ENCODE measurements at regions not wholly inside any gene's neighbourhood (a gene's known extent, or its start where the extent isn't known, plus 50 kb on each side); places are given as distances from the start of the nearest gene placed in this dataset.

- no TSS peak for BruUV-seq (replicated peaks)
- no peaks in the 10 kb centered on the region for H3K9me3 Mint-ChIP-seq (ENCODE audit: low read depth, unreplicated experiment)
- DNase-seq = no peak
- intact Hi-C loops (cut with micrococcal nuclease; ENCODE audit: unreplicated experiment) = no loop called here
- no peaks in the 10 kb centered on the region for H3K4me1 Mint-ChIP-seq (ENCODE audit: low read depth, unreplicated experiment)
- no peak overlapping the region for H3K27ac Mint-ChIP-seq (ENCODE audit: unreplicated experiment)
- H3K27me3 Mint-ChIP-seq (ENCODE audit: unreplicated experiment) = no peaks in the 10 kb centered on the region
- no peak for TF ChIP-seq CTCF (IDR thresholded peaks at IDR 0.05; ENCODE audit: unreplicated experiment)
- no peak overlapping the region for H3K4me3 Mint-ChIP-seq (ENCODE audit: low read depth, unreplicated experiment)
- no peaks in the 10 kb centered on the region for H3K36me3 Mint-ChIP-seq (ENCODE audit: insufficient read depth, unreplicated experiment)
- CTCF ChIA-PET = no interaction called here
Observed at GRCh38 chr13:70469077-70469476, 360.8 kb upstream of the KLHL1 start.

- no peak overlapping the region for H3K27ac Mint-ChIP-seq (ENCODE audit: unreplicated experiment)
- DNase-seq = no peak
- peaks cover 2% of the 10 kb centered on the region for H3K9me3 Mint-ChIP-seq (ENCODE audit: low read depth, unreplicated experiment)
- H3K36me3 Mint-ChIP-seq (ENCODE audit: insufficient read depth, unreplicated experiment) = no peaks in the 10 kb centered on the region
- CTCF ChIA-PET = interaction anchor here (0.6 kb wide), 1 partner anchor 22 kb away, joined by 3 read pairs; no protein-coding TSS in a partner anchor
- intact Hi-C loops (cut with micrococcal nuclease; ENCODE audit: unreplicated experiment) = no loop called here
- no TSS peak for BruUV-seq (replicated peaks)
- no peaks in the 10 kb centered on the region for H3K4me1 Mint-ChIP-seq (ENCODE audit: low read depth, unreplicated experiment)
- H3K27me3 Mint-ChIP-seq (ENCODE audit: unreplicated experiment) = no peaks in the 10 kb centered on the region
- no peak overlapping the region for H3K4me3 Mint-ChIP-seq (ENCODE audit: low read depth, unreplicated experiment)
- no peak for TF ChIP-seq CTCF (IDR thresholded peaks at IDR 0.05; ENCODE audit: unreplicated experiment)
Observed at GRCh38 chr13:70457474-70457873, 349.2 kb upstream of the KLHL1 start.

GRCh38 chr13:70448820-70449219 is 340.6 kb upstream of the KLHL1 start:
- CTCF ChIA-PET = no interaction called here
- BruUV-seq (replicated peaks) = no TSS peak
- Mint-ChIP-seq H3K4me3 (ENCODE audit: low read depth, unreplicated experiment) (no peak overlapping the region), H3K27ac (ENCODE audit: unreplicated experiment) (no peak overlapping the region), H3K27me3 (ENCODE audit: unreplicated experiment) (no peaks in the 10 kb centered on the region), H3K4me1 (ENCODE audit: low read depth, unreplicated experiment) (no peaks in the 10 kb centered on the region), H3K9me3 (ENCODE audit: low read depth, unreplicated experiment) (no peaks in the 10 kb centered on the region), H3K36me3 (ENCODE audit: insufficient read depth, unreplicated experiment) (no peaks in the 10 kb centered on the region)
- no peak for TF ChIP-seq CTCF (IDR thresholded peaks at IDR 0.05; ENCODE audit: unreplicated experiment)
- intact Hi-C loops (cut with micrococcal nuclease; ENCODE audit: unreplicated experiment) = no loop called here
- no peak for DNase-seq

GRCh38 chr13:70432276-70432805 is 324.1 kb upstream of the KLHL1 start:
- no peaks in the 10 kb centered on the region for H3K9me3 Mint-ChIP-seq (ENCODE audit: low read depth, unreplicated experiment)
- DNase-seq = no peak
- CTCF ChIA-PET = no interaction called here
- no peak overlapping the region for H3K4me3 Mint-ChIP-seq (ENCODE audit: low read depth, unreplicated experiment)
- H3K36me3 Mint-ChIP-seq (ENCODE audit: insufficient read depth, unreplicated experiment) = no peaks in the 10 kb centered on the region
- intact Hi-C loops (cut with micrococcal nuclease; ENCODE audit: unreplicated experiment) = no loop called here
- H3K27me3 Mint-ChIP-seq (ENCODE audit: unreplicated experiment) = no peaks in the 10 kb centered on the region
- H3K27ac Mint-ChIP-seq (ENCODE audit: unreplicated experiment) = no peak overlapping the region
- TF ChIP-seq CTCF (IDR thresholded peaks at IDR 0.05; ENCODE audit: unreplicated experiment) = no peak
- H3K4me1 Mint-ChIP-seq (ENCODE audit: low read depth, unreplicated experiment) = no peaks in the 10 kb centered on the region
- no TSS peak for BruUV-seq (replicated peaks)

Data from Calu3 (cell line).